PFSK-1 (cell line): ENCODE measurements at regions not wholly inside any gene's neighbourhood (a gene's known extent, or its start where the extent isn't known, plus 50 kb on each side); places are given as distances from the start of the nearest gene placed in this dataset.

Source experiments
- FOXP2 ChIP-seq: optimal IDR thresholded peaks from 2 replicates; pipeline ENCODE3; 2011; ENCODE audit warnings: borderline replicate concordance, control low read depth, inconsistent platforms; ENCODE audit not compliant: insufficient read depth; ENCODE audit errors: extremely low read length, extremely low read depth
- POLR2AphosphoS5 ChIP-seq: IDR thresholded peaks from 2 replicates; pipeline ENCODE4 v1.6.1; 2012; ENCODE audit warnings: low read depth, mild to moderate bottlenecking, control low read depth, low read length, moderate library complexity
- SIN3A ChIP-seq: IDR thresholded peaks from 2 replicates; pipeline ENCODE4 v1.6.1; 2012; ENCODE audit warnings: mild to moderate bottlenecking, low read length, moderate library complexity, borderline replicate concordance; ENCODE audit not compliant: insufficient read depth
- TAF1 ChIP-seq: IDR thresholded peaks from 2 replicates; pipeline ENCODE4 v1.6.1; 2012; ENCODE audit warnings: low read length, control low read depth, borderline replicate concordance; ENCODE audit not compliant: insufficient read depth
- TF ChIP-seq, protein P1 (sequence below), 2 experiments: IDR thresholded peaks; 2 replicates each; pipeline versions ENCODE4 v1.6.1 to v1.8.0; 2011 to 2012; ENCODE audit warnings: low read depth in 2 of 2, low read length in 2 of 2, control low read depth in 1 of 2, inconsistent platforms in 1 of 2, mild to moderate bottlenecking in 1 of 2, moderate library complexity in 1 of 2; ENCODE audit not compliant: insufficient read depth in 1 of 2

DNA sequence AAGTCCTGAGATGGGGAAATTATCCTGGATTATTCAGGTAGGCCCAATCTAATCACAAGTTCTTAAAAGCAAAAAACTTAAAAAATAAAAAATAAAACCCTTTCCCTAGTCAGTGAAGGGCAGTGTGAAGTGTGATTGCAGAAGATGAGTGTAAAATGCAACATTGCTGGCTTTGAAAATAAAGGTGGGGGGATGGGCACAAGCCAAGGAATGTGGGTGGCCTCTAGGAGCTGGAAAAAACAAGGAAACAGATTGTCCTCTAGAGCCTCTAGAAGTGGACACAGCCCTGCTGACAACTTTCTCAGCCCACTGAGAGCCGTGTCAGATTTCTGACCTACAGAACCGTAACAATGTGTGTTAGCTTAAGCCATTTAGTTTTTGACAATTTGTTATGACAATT, 184.3 kb upstream of the HNRNPA3 start:
- no peak for TF ChIP-seq POLR2AphosphoS5
- TF ChIP-seq TAF1: no peak
- TF ChIP-seq, protein P1, sequence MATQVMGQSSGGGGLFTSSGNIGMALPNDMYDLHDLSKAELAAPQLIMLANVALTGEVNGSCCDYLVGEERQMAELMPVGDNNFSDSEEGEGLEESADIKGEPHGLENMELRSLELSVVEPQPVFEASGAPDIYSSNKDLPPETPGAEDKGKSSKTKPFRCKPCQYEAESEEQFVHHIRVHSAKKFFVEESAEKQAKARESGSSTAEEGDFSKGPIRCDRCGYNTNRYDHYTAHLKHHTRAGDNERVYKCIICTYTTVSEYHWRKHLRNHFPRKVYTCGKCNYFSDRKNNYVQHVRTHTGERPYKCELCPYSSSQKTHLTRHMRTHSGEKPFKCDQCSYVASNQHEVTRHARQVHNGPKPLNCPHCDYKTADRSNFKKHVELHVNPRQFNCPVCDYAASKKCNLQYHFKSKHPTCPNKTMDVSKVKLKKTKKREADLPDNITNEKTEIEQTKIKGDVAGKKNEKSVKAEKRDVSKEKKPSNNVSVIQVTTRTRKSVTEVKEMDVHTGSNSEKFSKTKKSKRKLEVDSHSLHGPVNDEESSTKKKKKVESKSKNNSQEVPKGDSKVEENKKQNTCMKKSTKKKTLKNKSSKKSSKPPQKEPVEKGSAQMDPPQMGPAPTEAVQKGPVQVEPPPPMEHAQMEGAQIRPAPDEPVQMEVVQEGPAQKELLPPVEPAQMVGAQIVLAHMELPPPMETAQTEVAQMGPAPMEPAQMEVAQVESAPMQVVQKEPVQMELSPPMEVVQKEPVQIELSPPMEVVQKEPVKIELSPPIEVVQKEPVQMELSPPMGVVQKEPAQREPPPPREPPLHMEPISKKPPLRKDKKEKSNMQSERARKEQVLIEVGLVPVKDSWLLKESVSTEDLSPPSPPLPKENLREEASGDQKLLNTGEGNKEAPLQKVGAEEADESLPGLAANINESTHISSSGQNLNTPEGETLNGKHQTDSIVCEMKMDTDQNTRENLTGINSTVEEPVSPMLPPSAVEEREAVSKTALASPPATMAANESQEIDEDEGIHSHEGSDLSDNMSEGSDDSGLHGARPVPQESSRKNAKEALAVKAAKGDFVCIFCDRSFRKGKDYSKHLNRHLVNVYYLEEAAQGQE (IDR thresholded peaks at IDR 0.05; ENCODE audit: insufficient read depth in 1 of 2, low read depth in 2 of 2, low read length in 2 of 2): no peak
- TF ChIP-seq FOXP2: no peak
- no peak for TF ChIP-seq SIN3A

DNA sequence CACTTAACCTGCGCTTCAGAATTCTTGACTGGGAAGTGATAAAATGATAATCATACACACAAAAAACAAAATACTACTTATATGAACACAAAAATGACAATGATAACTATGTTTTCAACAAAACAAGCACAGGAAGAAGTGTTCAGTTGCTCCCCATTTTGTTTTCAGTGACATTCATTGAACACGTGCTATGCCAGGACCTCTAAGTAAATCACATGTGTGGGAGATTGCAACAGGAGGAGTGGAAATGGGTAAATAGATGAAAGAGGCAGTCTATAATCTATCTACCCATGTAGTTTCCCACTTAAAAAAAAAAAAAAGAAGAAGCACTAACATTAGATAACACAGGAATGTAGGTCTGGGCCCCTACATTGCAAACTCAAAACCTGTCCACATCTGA, 183.5 kb upstream of the HNRNPA3 start:
- TF ChIP-seq FOXP2 (no peak), SIN3A (no peak), POLR2AphosphoS5 (no peak), TAF1 (no peak)
- TF ChIP-seq, protein P1 (IDR thresholded peaks at IDR 0.05; ENCODE audit: insufficient read depth in 1 of 2, low read depth in 2 of 2, low read length in 2 of 2): no peak

DNA sequence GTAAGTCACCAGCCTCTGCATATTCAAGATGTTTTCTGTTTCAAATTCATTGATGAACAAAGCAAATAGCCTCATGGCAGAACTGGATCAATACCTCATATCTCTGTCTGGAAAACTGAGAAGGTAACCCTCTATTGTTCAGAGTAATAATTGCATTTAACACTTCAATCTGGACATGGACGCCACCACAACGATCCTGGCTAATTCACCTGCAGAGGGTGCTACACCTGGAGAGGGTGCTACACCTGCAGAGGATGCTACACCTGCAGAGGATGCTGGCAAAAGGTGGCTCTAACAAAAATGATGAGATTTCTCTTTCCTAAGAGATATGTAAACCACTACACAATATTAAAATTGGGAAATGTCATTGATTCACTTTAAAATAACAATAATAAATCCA, 183.1 kb upstream of the HNRNPA3 start:
- no peak for TF ChIP-seq TAF1
- TF ChIP-seq, protein P1 (IDR thresholded peaks at IDR 0.05; ENCODE audit: insufficient read depth in 1 of 2, low read depth in 2 of 2, low read length in 2 of 2): no peak
- no peak for TF ChIP-seq POLR2AphosphoS5
- TF ChIP-seq SIN3A: no peak
- no peak for TF ChIP-seq FOXP2

DNA sequence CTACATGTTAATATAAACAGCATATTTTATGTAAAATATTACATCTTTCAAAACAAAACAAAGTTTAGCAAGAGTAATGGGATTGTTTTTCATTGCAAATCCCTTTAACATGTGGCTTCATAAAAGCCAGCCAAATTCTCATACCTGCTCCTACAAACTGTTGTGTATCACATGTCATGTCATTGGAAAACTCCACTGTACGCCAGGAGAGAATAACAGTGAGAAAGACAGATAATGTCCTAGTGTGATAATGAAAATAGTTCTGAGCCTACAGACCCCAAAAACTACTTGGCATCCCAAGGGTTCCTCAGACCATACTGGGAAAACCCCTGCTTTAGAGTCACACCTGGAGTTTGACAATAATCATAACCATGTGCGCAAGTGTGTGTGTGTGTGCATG, 182.7 kb upstream of the HNRNPA3 start:
- no peak for TF ChIP-seq FOXP2
- no peak for TF ChIP-seq SIN3A
- no peak for TF ChIP-seq TAF1
- TF ChIP-seq, protein P1 (IDR thresholded peaks at IDR 0.05; ENCODE audit: insufficient read depth in 1 of 2, low read depth in 2 of 2, low read length in 2 of 2): no peak
- no peak for TF ChIP-seq POLR2AphosphoS5

DNA sequence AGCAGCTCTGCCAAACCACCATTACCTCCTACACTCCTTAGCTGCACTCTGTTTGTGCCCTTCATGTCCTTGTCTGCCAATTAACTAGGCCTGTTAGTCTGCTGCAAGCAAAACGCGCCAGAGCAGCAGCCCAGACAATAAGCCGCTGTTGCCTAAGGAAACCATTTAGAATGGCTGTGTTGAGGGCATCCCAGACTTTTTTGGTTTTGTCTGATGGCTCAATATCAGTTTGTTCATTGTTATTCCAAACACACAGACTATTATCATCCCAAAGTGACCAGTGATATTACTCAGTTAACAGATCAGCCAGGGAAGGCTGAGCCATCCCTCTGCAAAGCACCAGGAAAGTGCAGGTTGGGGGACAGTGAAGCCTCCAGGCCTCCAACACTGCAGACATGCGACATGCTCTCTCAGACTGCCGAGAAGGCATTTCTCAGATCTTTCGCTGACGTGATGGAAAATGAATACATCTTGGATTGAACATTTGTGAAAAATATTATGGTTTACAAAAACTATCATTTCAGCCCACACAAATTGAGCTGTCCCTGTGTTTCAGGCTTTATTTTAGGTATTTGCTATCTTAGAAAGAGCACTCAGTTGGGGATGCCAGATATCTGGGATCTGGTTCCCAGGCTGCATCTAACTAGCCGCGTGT, 182.0 kb upstream of the HNRNPA3 start:
- TF ChIP-seq POLR2AphosphoS5 (no peak), TAF1 (no peak)
